ENCODE measurements at regions not wholly inside any gene's neighbourhood (a gene's known extent, or its start where the extent isn't known, plus 50 kb on each side); places are given as distances from the start of the nearest gene placed in this dataset.
A peak's percentile ranks its signal among the peaks of the same experiment; 100 is the strongest.

GRCh38 chr17:17420561-17421269 is 56.1 kb upstream of the MED9 start:
- ATAC-seq, result peak; percentile 27; the same call in 2 of the 3 replicates
- BruUV-seq (replicated peaks), result no TSS peak
- in situ Hi-C loops (cut with MboI), result no loop called here
- TF ChIP-seq FOS (IDR thresholded peaks at IDR 0.05; ENCODE audit: extremely low read depth, insufficient read length) (no peak), NRF1 (conservative IDR thresholded peaks at IDR 0.05 in 1 of 2, IDR thresholded peaks at IDR 0.05 in 1 of 2) (0 out of 4 replicates have a peak, but pooled peaks of 1 of the 2 experiments have one; percentile 19), SMARCB1 (IDR thresholded peaks at IDR 0.05; ENCODE audit: insufficient read length, low read depth) (no peak), CCNT2 (IDR thresholded peaks at IDR 0.05; ENCODE audit: borderline replicate concordance, extremely low read depth, insufficient read length, low read depth, low read length) (no peak), MAFK (IDR thresholded peaks at IDR 0.05; ENCODE audit: low read length) (no peak), RB1 (IDR thresholded peaks at IDR 0.05; ENCODE audit: low read depth) (no peak), MAZ (CRISPR knock-in tag; conservative IDR thresholded peaks at IDR 0.05 in 1 of 2, IDR thresholded peaks at IDR 0.05 in 1 of 2) (0 out of 4 replicates have a peak, but pooled peaks of 1 of the 2 experiments have one; percentile 31), TARDBP (IDR thresholded peaks at IDR 0.05) (no peak), SMAD2 (IDR thresholded peaks at IDR 0.05; ENCODE audit: low read depth, low read length) (no peak), ZNF644 (tag; IDR thresholded peaks at IDR 0.05; ENCODE audit: low read depth) (no peak), ATF7 (IDR thresholded peaks at IDR 0.05) (no peak), PTBP1 (IDR thresholded peaks at IDR 0.05; ENCODE audit: low read depth, low read length) (no peak), NUFIP1 (IDR thresholded peaks at IDR 0.05; ENCODE audit: partially characterized antibody) (no peak), E2F1 (CRISPR knock-in tag; IDR thresholded peaks at IDR 0.05) (no peak), HDAC2 (IDR thresholded peaks at IDR 0.05) (no peak), RFX1 (IDR thresholded peaks at IDR 0.05) (no peak), UBTF (IDR thresholded peaks at IDR 0.05; ENCODE audit: borderline replicate concordance in 1 of 2, low read depth in 2 of 2, low read length in 2 of 2) (0 out of 4 replicates have a peak, but pooled peaks of 1 of the 2 experiments have one; percentile 24), ZBTB34 (CRISPR knock-in tag; IDR thresholded peaks at IDR 0.05) (no peak), MCM2 (IDR thresholded peaks at IDR 0.05; ENCODE audit: low read depth) (no peak)

More at GRCh38 chr17:17420561-17421269, 56.1 kb upstream of the MED9 start:
- intact Hi-C loops (cut with micrococcal nuclease), result no loop called here
- ChIA-PET CTCF (ENCODE audit: low intra/inter-chr PET ratio) (no interaction called here), POLR2A (interaction anchor here (0.6 to 1.2 kb wide), 2 partner anchors 11 to 79 kb away, joined by 3 to 4 read pairs; no protein-coding TSS in a partner anchor)
- H3K4me1 ChIP-seq (replicated peaks in 1 of 2; ENCODE audit: control insufficient read depth in 2 of 2, insufficient read depth in 2 of 2, low read length in 2 of 2), result peaks cover 14 to 41% of the 10 kb centered on the region in 2 experiments; a peak in 4 of 5 replicates
- no peaks in the 10 kb centered on the region for H3K79me2 ChIP-seq (ENCODE audit: control insufficient read depth, insufficient read depth, low read length)
- no peak overlapping the region for H3K27ac ChIP-seq (ENCODE audit: extremely low read depth, low read depth, low read length)
- H3K27me3 ChIP-seq (ENCODE audit: control insufficient read depth in 2 of 2, insufficient read depth in 2 of 2, low read length in 2 of 2), result no peaks in the 10 kb centered on the region; a peak in 1 of 5 replicates
- 0 out of 4 replicates have a peak overlapping the region, but pooled peaks of 1 of the 2 experiments have one; percentile 5 for H3K9ac ChIP-seq (ENCODE audit: insufficient read depth in 1 of 2, low read depth in 2 of 2, low read length in 2 of 2)
- peak overlapping the region; percentile 59 for H2AFZ ChIP-seq (ENCODE audit: low read depth, low read length)
- peak in 3 of 4 experiments; percentile 19 to 23 (median 21) for DNase-seq (ENCODE audit: extremely low read depth in 1 of 4, low spot score in 3 of 4)
- FAIRE-seq, result no peak
- no peaks in the 10 kb centered on the region for H3K9me1 ChIP-seq (ENCODE audit: control insufficient read depth, insufficient read depth, low read length)
- H3K9me3 ChIP-seq (replicated peaks; ENCODE audit: control insufficient read depth, insufficient read depth, low read depth, low read length), result peaks cover 4% of the 10 kb centered on the region; the same call in 1 of the 2 replicates
- no peak overlapping the region for H3K4me2 ChIP-seq (ENCODE audit: insufficient read depth, low read length)
- H3K4me3 ChIP-seq, result no peak overlapping the region
- H4K20me1 ChIP-seq (replicated peaks; ENCODE audit: control insufficient read depth, insufficient read depth, low read length), result no peaks in the 10 kb centered on the region
- WGBS (ENCODE audit: insufficient coverage, low coverage, missing lambda C conversion rate), result 30% methylated on average over 14 of the region's 16 CpGs
- no peaks in the 10 kb centered on the region for H3K36me3 ChIP-seq (ENCODE audit: control insufficient read depth, insufficient read depth, low read length)
